SK-N-SH (cell line): ENCODE measurements at regions not wholly inside any gene's neighbourhood (a gene's known extent, or its start where the extent isn't known, plus 50 kb on each side); places are given as distances from the start of the nearest gene placed in this dataset.

Experiments used
- CTCF ChIA-PET: fragments of 300-600, 350-600 bp; formaldehyde crosslinking; extraction: SDS; loops from one replicate; lab custom pipeline; 2021; lab: Yijun Ruan, JAX
- POLR2A ChIA-PET: fragments of 350-600 bp; sonication (Branson Sonifier 250); formaldehyde crosslinking; extraction: SDS; loops from one replicate; lab custom pipeline; 2020; ENCODE audit warnings: antibody characterized with exemption, inconsistent platforms; lab: Yijun Ruan, JAX
- DNase-seq: peaks from one replicate; pipeline ENCODE4 v3.0.0; 2012
- H2AFZ ChIP-seq: fragments of 200-600 bp; sonication (generic); 2 replicates; pipeline ENCODE4 v1.8.1; 2016; ENCODE audit warnings: antibody characterized with exemption, mild to moderate bottlenecking, low read depth
- H3F3A ChIP-seq: fragments of 200-600 bp; sonication (generic); replicated peaks from 2 replicates; pipeline ENCODE3; 2016; ENCODE audit warnings: antibody characterized with exemption, mild to moderate bottlenecking; ENCODE audit not compliant: insufficient read depth
- H3K27ac ChIP-seq, 2 experiments: fragments of 200-500 bp in 1 of 2; fragments of 200-600 bp in 1 of 2; sonication (Bioruptor generic) in 1 of 2; sonication (generic), shearing (Covaris generic) in 1 of 2; 2 replicates each; pipeline versions ENCODE4 v1.5.1 to v1.6.1; 2014 to 2016; ENCODE audit warnings: low read depth in 2 of 2, inconsistent platforms in 1 of 2, low read length in 1 of 2, mild to moderate bottlenecking in 1 of 2, mixed read lengths in 1 of 2
- H3K27me3 ChIP-seq: fragments of 200-600 bp; sonication (generic), shearing (Covaris generic); 2 replicates; pipeline ENCODE4 v1.6.1; 2016; ENCODE audit warnings: mixed run types; ENCODE audit not compliant: insufficient read depth
- H3K36me3 ChIP-seq, 2 experiments: fragments of 200-500 bp in 1 of 2; fragments of 200-600 bp in 1 of 2; sonication (Bioruptor generic) in 1 of 2; sonication (generic) in 1 of 2; replicated peaks in 1 of 2; 2 replicates each; pipeline versions ENCODE3 to v1.5.1; 2014 to 2016; ENCODE audit warnings: low read length in 1 of 2, mild to moderate bottlenecking in 1 of 2; ENCODE audit not compliant: insufficient read depth in 2 of 2, control insufficient read depth in 1 of 2
- H3K4me1 ChIP-seq, 2 experiments: fragments of 200-500 bp in 1 of 2; fragments of 200-600 bp in 1 of 2; sonication (Bioruptor generic) in 1 of 2; sonication (generic), shearing (Covaris generic) in 1 of 2; 2 replicates each; pipeline versions ENCODE4 v1.5.1 to v1.6.1; 2014 to 2016; ENCODE audit warnings: low read depth in 1 of 2, low read length in 1 of 2, mixed run types in 1 of 2; ENCODE audit not compliant: insufficient read depth in 2 of 2, control insufficient read depth in 1 of 2
- H3K4me2 ChIP-seq: fragments of 200-600 bp; sonication (generic), shearing (Covaris generic); 2 replicates; pipeline ENCODE4 v1.6.1; 2017; ENCODE audit warnings: mixed run types
- H3K4me3 ChIP-seq, 2 experiments: fragments of 200-500 bp in 1 of 2; fragments of 200-600 bp in 1 of 2; sonication (Bioruptor generic) in 1 of 2; sonication (generic), shearing (Covaris generic) in 1 of 2; 2 replicates each; pipeline versions ENCODE4 v1.5.1 to v1.8.1; 2014 to 2016; ENCODE audit warnings: low read depth in 2 of 2, inconsistent platforms in 1 of 2, low read length in 1 of 2, mild to moderate bottlenecking in 1 of 2, mixed read lengths in 1 of 2, moderate library complexity in 1 of 2
- H3K79me2 ChIP-seq: fragments of 200-600 bp; sonication (generic); 2 replicates; pipeline ENCODE4 v1.8.1; 2017; ENCODE audit warnings: mild to moderate bottlenecking; ENCODE audit not compliant: insufficient read depth
- H3K9ac ChIP-seq: fragments of 200-600 bp; sonication (generic); 2 replicates; pipeline ENCODE4 v1.6.1; 2017; ENCODE audit warnings: mixed run types
- H3K9me2 ChIP-seq: fragments of 200-600 bp; sonication (generic); 2 replicates; pipeline ENCODE4 v1.6.1; 2017; ENCODE audit warnings: mixed run types
- H3K9me3 ChIP-seq: fragments of 200-600 bp; sonication (generic); 2 replicates; pipeline ENCODE4 v1.6.1; 2017; ENCODE audit warnings: mixed run types, mild to moderate bottlenecking, moderate library complexity
- H4K20me1 ChIP-seq: fragments of 200-600 bp; sonication (generic); 2 replicates; pipeline ENCODE4 v1.6.1; 2017; ENCODE audit warnings: mild to moderate bottlenecking, mixed run types; ENCODE audit not compliant: insufficient read depth
- CHD2 ChIP-seq: fragments of 150-350 bp; IDR thresholded peaks from 2 replicates; pipeline ENCODE4 v1.6.1; 2018; ENCODE audit warnings: low read length; ENCODE audit not compliant: partially characterized antibody
- FOSL2 ChIP-seq: IDR thresholded peaks from 2 replicates; pipeline ENCODE4 v1.4.0; 2012; ENCODE audit warnings: low read depth, mild to moderate bottlenecking, moderate library complexity, borderline replicate concordance
- FOXJ3 ChIP-seq: sonication (generic); formaldehyde crosslinking; IDR thresholded peaks from 2 replicates; pipeline ENCODE4 v1.5.1; 2020; ENCODE audit warnings: mild to moderate bottlenecking, missing genetic modification reagents
- GABPA ChIP-seq: IDR thresholded peaks from 2 replicates; pipeline ENCODE4 v1.4.0; 2012; ENCODE audit warnings: low read depth, mild to moderate bottlenecking
- IRF3 ChIP-seq: fragments of 150-350 bp; IDR thresholded peaks from 2 replicates; pipeline ENCODE4 v1.6.1; 2016; ENCODE audit warnings: mild to moderate bottlenecking, low read depth, low read length
- MAX ChIP-seq: IDR thresholded peaks from 2 replicates; pipeline ENCODE4 v1.4.0; 2012; ENCODE audit warnings: low read depth
- MXI1 ChIP-seq: IDR thresholded peaks from 2 replicates; pipeline ENCODE4 v1.6.1; 2012; ENCODE audit warnings: mild to moderate bottlenecking, low read depth, low read length, improper control_type of control experiment
- NRF1 ChIP-seq: IDR thresholded peaks from 2 replicates; pipeline ENCODE4 v1.6.1; 2012; ENCODE audit warnings: low read depth, mild to moderate bottlenecking, low read length
- POLR2AphosphoS5 ChIP-seq: IDR thresholded peaks from 2 replicates; pipeline ENCODE4 v1.6.1; 2012; ENCODE audit warnings: low read depth, low read length
- RCOR1 ChIP-seq: fragments of 150-350 bp; IDR thresholded peaks from 2 replicates; pipeline ENCODE4 v1.6.1; 2017; ENCODE audit warnings: antibody characterized with exemption, low read length
- RFX5 ChIP-seq: IDR thresholded peaks from 2 replicates; pipeline ENCODE4 v1.6.1; 2012; ENCODE audit warnings: mild to moderate bottlenecking, improper control_type of control experiment, low read length
- RXRA ChIP-seq: IDR thresholded peaks from 2 replicates; pipeline ENCODE4 v1.4.0; 2012; ENCODE audit warnings: low read depth, mild to moderate bottlenecking, borderline replicate concordance
- SMC3 ChIP-seq: IDR thresholded peaks from 2 replicates; pipeline ENCODE4 v1.6.1; 2012; ENCODE audit warnings: low read depth, low read length, improper control_type of control experiment
- TCF12 ChIP-seq: IDR thresholded peaks from 2 replicates; pipeline ENCODE4 v1.4.0; 2012
- TEAD4 ChIP-seq: IDR thresholded peaks from 2 replicates; pipeline ENCODE4 v1.4.0; 2012; ENCODE audit warnings: mild to moderate bottlenecking, borderline replicate concordance; ENCODE audit not compliant: insufficient read depth
- USF2 ChIP-seq: fragments of 150-350 bp; IDR thresholded peaks from 2 replicates; pipeline ENCODE4 v1.6.1; 2017; ENCODE audit warnings: antibody characterized with exemption, low read length, low read depth, borderline replicate concordance
- YY1 ChIP-seq: IDR thresholded peaks from 2 replicates; pipeline ENCODE4 v1.4.0; 2012; ENCODE audit warnings: low read depth, mild to moderate bottlenecking
- WGBS: methylation state at CpG from one replicate; pipeline ENCODE4 v1.1.6; 2017; ENCODE audit warnings: low lambda C conversion rate; 5-methylcytosine and 5-hydroxymethylcytosine counted together
- TF ChIP-seq, protein P1 (sequence below): IDR thresholded peaks from 2 replicates; pipeline ENCODE4; 2012
- TF ChIP-seq, protein P2 (sequence below): IDR thresholded peaks from 2 replicates; pipeline ENCODE4 v1.4.0; 2012; ENCODE audit warnings: low read depth, borderline replicate concordance

GRCh38 chr9:84481231-84481630, 140.7 kb upstream of the SLC28A3 start:
- Histone ChIP-seq H3K4me3 (no peak overlapping the region), H3K27me3 (no peaks in the 10 kb centered on the region), H3K9ac (no peak overlapping the region), H3K9me3 (no peaks in the 10 kb centered on the region), H3K36me3 (no peaks in the 10 kb centered on the region), H2AFZ (no peak overlapping the region), H4K20me1 (no peaks in the 10 kb centered on the region), H3K27ac (no peak overlapping the region), H3K79me2 (no peaks in the 10 kb centered on the region), H3K9me2 (no peaks in the 10 kb centered on the region), H3K4me1 (peaks cover 0 to 2% of the 10 kb centered on the region in 2 experiments; a peak in 1 of 4 replicates), H3K4me2 (no peak overlapping the region), H3F3A (no peaks in the 10 kb centered on the region)
- TF ChIP-seq POLR2AphosphoS5 (no peak), YY1 (no peak), FOXJ3 (CRISPR knock-in tag) (no peak), IRF3 (no peak), FOSL2 (no peak), NRF1 (no peak), MAX (no peak), RXRA (no peak), RCOR1 (no peak), TEAD4 (no peak), GABPA (no peak), USF2 (no peak), TCF12 (no peak), MXI1 (no peak), RFX5 (no peak), CHD2 (no peak), SMC3 (no peak)
- TF ChIP-seq, protein P1, sequence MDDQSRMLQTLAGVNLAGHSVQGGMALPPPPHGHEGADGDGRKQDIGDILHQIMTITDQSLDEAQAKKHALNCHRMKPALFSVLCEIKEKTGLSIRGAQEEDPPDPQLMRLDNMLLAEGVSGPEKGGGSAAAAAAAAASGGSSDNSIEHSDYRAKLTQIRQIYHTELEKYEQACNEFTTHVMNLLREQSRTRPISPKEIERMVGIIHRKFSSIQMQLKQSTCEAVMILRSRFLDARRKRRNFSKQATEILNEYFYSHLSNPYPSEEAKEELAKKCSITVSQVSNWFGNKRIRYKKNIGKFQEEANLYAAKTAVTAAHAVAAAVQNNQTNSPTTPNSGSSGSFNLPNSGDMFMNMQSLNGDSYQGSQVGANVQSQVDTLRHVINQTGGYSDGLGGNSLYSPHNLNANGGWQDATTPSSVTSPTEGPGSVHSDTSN, result no peak
- TF ChIP-seq, protein P2, sequence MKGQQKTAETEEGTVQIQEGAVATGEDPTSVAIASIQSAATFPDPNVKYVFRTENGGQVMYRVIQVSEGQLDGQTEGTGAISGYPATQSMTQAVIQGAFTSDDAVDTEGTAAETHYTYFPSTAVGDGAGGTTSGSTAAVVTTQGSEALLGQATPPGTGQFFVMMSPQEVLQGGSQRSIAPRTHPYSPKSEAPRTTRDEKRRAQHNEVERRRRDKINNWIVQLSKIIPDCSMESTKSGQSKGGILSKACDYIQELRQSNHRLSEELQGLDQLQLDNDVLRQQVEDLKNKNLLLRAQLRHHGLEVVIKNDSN, result no peak
- POLR2A ChIA-PET, result no interaction called here
- DNase-seq, result no peak
- CTCF ChIA-PET, result interaction anchor here (0.6 kb wide), 1 partner anchor 76 kb away, joined by 3 read pairs; no protein-coding TSS in a partner anchor
- WGBS, result 34% methylated on average over 3 of the region's 3 CpGs
